ENCODE measurements at regions not wholly inside any gene's neighbourhood (a gene's known extent, or its start where the extent isn't known, plus 50 kb on each side); places are given as distances from the start of the nearest gene placed in this dataset.

DNA sequence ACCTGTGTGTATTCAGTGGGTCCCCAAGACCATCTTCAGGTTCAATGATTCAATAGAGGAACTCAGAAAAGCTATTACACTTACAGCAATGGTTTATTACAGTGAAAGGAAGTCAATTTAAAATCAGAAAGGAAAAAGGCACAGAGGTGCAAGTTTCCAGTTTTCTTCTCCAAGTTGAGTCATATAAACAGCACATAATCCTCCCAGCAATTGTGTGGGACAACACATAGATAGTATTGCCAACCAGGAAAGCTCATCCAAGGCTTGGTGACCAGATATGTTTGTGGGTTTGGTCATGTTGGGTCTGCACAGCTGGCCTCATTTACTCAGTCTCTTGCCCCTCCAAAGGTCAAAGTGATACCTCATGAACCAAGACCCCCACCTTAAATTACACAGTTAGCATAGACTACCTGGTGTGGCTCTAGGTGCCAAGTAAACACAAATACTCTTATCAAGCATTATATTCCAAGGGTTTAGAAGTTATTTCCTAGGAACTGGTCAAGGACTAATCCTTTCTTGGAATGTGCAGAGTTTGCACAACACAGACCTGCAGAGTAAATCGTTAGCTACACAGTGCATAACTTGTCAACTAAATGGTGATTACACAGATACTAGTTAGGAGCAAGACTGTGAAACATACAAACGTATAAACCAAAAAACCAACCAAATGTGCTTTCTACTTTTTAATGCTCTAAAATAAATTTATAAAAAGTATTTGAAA is 777.3 kb downstream of the PCDH18 start:
- DNase-seq (ENCODE audit: low read depth) = peak; percentile 0

DNA sequence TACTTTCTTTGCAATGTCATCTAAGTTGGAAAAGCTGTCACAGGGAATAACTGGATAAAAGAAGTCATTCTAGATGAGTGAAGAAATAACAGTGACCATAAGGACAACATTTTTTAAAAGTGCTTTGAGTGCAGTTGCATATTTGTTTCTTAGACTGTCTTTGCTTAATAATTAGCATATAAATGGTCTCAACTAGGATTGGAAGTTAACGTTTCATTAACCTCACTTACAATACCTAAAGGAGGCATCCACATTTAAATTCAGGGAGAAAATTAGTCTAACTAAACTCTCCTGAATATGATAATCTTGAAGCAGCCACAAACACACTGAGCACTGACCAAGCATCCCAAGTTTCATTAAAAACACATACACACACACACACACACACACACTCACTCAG is 780.7 kb downstream of the PCDH18 start:
- no peak for DNase-seq (ENCODE audit: low read depth)

GRCh38 chr4:136750897-136751296 is 781.4 kb downstream of the PCDH18 start:
- DNase-seq (ENCODE audit: low read depth) = no peak

GRCh38 chr4:136749989-136750388 is 782.3 kb downstream of the PCDH18 start:
- no peak for DNase-seq (ENCODE audit: low read depth)

GRCh38 chr4:136748773-136749172 is 783.5 kb downstream of the PCDH18 start:
- no peak for DNase-seq (ENCODE audit: low read depth)

DNA sequence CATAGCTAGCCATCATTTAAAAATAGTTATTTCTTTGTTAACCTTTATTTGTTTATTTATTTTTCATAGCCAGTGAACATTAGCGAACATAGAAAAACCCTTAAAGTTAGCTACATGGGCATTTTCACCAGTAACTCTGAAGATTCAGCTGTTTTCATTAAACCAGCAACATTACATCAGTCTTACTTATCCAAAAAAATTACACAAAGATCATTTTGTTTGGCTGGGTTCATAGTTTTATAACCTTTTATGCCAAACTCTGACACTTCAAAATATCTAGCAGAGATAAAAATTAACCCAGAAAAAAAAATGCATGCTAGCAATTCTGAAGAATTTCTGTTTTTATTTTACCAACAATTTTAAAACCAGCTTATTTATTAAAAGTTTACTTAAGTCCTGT is 784.1 kb downstream of the PCDH18 start:
- DNase-seq (ENCODE audit: low read depth) = no peak

GRCh38 chr4:136743238-136743637 is 789.1 kb downstream of the PCDH18 start:
- no peak for DNase-seq (ENCODE audit: low read depth)

- DNase-seq (ENCODE audit: low read depth) = peak; percentile 1
Measured at GRCh38 chr4:136742333-136742732, 790.0 kb downstream of the PCDH18 start.

GRCh38 chr4:136741468-136741867 is 790.8 kb downstream of the PCDH18 start:
- peak; percentile 3 for DNase-seq (ENCODE audit: low read depth)

DNA sequence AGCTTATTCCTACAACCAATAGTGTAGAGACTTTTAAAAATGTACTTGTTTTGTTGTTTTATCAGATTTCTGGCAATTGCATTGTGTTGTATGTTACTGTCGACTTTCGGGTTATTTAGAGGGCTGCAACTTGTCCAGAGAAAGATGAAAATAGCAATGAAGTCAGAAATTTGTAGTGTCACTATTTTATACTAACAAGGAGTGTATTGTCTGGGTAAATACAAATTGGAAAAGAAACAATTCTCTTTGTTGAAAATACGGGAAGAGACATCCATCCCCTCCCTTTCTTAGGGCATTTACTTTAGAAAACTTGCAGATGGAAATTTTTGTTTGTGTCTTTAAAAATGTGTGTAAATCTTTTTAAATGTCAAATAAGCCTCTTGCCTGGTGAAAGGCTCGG is 792.0 kb downstream of the PCDH18 start:
- no peak for DNase-seq (ENCODE audit: low read depth)

- no peak for DNase-seq (ENCODE audit: low read depth)
Measured at GRCh38 chr4:136737066-136737465, 795.2 kb downstream of the PCDH18 start.

DNA sequence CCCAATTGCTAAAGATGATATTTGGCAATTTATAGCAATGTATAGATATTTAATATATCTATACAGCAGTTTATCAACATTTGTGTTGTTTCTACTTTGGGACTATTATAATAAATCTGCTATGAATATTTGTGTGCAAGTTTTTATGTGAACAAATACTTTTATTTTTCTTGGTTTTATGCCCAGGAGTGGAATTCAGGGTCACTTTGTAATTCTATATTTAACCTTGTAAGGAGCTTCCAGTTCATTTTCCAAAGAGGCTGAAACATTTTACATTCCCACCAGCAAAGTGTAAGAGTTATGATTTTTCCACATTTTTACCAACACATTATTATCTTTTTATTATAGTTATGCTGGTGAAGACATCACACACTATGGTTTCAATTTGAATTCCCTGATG is 801.3 kb downstream of the PCDH18 start:
- no peak for DNase-seq (ENCODE audit: low read depth)

DNA sequence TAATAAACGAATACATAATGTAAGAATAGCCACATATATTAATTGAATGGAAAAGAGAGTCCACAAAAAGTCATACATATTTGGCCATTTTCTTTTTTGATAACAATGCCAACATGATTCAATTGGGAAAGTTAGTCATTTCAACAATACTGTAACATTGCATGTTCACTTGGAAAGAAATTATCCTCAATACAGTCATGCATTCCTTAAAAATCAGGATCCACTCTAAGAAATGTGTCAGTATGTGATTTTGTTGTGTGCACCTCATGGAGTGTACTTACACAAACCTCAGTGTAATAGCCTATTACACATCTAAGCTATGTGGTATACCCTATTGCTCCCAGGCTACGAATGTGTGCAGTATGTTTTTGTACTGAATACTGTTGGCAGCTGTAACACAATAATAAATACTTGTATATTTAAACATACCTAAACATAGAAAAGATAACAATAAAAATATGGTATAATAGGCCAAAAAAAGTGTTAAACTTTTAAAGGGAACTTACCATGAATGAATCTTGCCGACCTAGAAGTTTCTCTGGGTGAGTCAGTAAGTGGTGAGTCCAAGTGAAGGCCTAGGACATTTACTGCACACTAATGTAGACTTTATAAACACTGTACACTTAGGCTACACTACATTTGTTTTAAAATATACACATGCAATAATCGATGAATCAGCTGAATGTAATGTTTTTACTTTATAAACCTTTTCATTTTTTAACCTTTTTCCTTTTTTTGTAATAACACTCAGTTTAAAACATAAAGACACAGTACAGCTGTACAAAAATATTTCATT is 806.8 kb downstream of the PCDH18 start:
- no peak for DNase-seq (ENCODE audit: low read depth)

- DNase-seq (ENCODE audit: low read depth) = peak; percentile 7
Measured at GRCh38 chr4:136713140-136713539, 819.2 kb downstream of the PCDH18 start.

DNA sequence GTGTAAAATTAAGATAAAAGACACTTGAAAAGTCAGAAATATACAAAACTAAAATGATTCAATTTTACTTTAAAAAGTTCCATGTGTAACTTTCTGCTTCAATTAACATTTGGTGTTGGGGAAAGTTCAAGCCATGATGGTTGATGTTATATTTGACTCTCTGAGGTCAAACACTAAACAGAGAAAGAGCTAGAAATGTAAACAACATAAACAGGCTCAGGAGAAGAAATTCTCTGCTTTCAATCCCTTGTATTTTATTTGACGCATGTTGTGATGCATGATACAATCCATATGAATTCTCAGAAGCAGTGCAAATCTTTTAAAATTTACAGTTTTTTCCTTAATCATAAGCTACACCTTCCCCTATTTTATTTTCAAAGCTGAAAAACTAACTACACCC is 822.4 kb downstream of the PCDH18 start:
- no peak for DNase-seq (ENCODE audit: low read depth)

- peak; percentile 27 for DNase-seq (ENCODE audit: low read depth)
Measured at GRCh38 chr4:136706942-136707341, 825.4 kb downstream of the PCDH18 start.

DNA sequence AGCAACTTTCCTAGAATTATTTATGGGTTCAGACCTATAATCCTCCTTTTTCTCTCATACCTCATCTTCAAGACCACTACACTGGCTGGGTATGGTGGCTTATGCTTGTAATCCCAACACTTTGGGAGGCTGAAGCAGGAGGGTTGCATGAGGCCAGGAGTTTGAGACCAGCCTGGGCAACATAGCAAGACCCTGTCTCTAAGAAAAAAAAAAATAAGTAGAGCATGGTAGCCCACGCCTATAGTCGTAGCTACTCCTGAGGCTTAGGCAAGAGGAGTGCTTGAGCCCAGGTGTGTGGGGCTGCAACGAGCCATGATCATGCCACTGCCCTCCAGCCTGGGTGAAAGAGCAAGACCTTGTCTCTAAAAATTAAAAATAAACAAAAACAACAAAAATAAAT is 832.4 kb downstream of the PCDH18 start:
- no peak for DNase-seq (ENCODE audit: low read depth)

GRCh38 chr4:136691607-136692006 is 840.7 kb downstream of the PCDH18 start:
- DNase-seq (ENCODE audit: low read depth) = no peak

GRCh38 chr4:136690360-136690759 is 841.9 kb downstream of the PCDH18 start:
- DNase-seq (ENCODE audit: low read depth) = peak; percentile 14

DNA sequence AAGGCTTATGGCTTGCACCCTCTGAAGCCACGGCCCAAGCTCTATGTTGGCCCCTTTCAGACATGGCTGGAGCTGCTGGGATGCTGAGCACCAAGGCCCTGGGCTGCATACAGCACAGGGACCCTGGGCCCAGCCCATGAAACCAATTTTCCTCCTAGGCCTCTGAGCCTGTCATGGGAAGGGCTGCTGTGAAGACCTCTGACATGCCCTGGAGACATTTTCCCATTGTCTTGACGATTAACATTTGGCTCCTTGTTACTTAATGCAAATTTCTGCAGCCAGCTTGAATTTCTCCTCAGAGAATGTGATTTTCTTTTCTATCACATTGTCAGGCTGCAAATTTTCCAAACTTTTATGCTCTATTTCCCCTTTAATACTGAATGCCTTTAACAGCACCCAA is 844.7 kb downstream of the PCDH18 start:
- DNase-seq (ENCODE audit: low read depth) = no peak

DNA sequence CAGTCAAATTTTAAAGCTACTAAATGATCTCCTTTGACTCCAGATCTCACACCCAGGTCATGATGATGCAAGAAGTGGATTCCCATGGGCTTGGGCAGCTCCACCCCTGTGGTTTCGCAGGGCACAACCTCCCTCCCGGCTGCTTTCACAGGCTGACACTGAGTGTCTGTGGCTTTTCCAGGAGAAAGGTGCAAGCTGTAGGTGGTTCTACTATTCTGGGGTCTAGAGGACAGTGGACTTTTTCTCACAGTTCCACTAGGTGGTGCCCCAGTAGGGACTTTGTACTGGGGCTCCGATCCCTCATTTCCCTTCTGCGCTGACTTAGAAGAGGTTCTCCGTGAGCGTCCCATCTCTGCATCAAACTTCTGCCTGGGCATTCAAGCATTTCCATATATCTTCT is 845.2 kb downstream of the PCDH18 start:
- peak; percentile 4 for DNase-seq (ENCODE audit: low read depth)

- DNase-seq (ENCODE audit: low read depth) = no peak
Measured at GRCh38 chr4:136680761-136681160, 851.5 kb downstream of the PCDH18 start.

DNA sequence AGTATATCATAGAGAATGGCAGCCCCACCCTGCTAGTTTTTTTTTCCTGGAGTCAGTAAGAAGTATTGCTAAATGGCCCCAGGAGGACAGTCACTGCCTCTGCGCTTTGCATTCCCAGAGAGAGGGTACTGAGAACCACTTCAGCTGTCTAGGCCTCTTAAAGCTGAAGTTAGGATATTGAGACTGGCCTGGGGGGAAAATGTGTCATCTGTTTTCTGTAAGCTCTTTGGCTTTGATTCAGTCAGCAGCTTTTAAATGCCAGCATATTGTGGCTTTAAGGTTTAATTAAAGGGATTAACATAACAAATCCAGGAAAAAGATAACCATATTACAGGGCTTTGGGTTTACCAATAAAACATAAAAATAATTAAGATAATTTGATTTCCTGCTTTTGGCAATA is 852.0 kb downstream of the PCDH18 start:
- DNase-seq (ENCODE audit: low read depth) = peak; percentile 35

Data from M059J (cell line).